GM19043 (cell line): ENCODE measurements at regions not wholly inside any gene's neighbourhood (a gene's known extent, or its start where the extent isn't known, plus 50 kb on each side); places are given as distances from the start of the nearest gene placed in this dataset.
"Not testable (repeated sequence)": the region's sequence is repeated elsewhere in the genome, so short reads cannot be mapped to it uniquely, and the experiment has no call there.

Experiments used
- ATAC-seq: cut with Tn5 transposase; IDR thresholded peaks from one replicate; pipeline ENCODE4 v1.9.1; 2021; ENCODE audit warnings: low read depth; ENCODE audit not compliant: unreplicated experiment

DNA sequence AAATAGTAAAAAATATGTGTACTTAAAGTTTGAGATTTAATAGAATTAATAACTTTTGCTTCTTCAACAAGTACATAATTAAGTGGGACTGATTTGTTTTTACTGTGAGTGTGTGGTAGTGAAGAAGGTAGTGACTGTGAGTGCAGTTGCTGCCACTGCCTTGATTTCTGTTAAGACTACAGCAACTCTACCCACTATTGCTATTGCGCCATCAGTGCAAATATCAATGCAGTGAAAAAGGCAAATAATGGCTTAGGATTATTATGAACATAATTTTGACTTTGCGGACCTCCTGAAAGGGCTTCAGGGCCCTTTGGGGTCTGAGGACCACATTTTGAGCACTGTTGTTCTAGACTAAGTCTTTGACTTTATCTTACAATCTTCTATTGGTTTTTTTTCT, 112.0 kb upstream of the PITX1 start:
- no peak for ATAC-seq

DNA sequence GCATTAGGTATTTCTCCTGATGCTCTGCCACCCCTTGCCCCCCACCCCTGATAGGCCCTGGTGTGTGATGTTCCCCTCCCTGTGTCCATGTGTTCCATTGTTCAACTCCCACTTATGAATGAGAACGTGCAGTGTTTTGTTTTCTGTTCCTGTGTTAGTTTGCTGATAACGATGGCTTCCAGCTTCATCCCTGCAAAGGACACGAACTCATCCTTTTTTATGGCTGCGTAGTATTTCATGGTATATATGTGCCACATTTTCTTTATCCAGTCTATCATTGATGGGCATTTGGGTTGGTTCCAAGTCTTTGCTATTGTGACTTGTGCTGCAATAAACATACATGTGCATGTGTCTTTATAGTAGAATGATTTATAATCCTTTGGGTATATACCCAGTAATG, 109.7 kb upstream of the PITX1 start:
- ATAC-seq = not testable (repeated sequence)

- no peak for ATAC-seq
Measured at GRCh38 chr5:135141303-135142268, 107.6 kb upstream of the PITX1 start.

DNA sequence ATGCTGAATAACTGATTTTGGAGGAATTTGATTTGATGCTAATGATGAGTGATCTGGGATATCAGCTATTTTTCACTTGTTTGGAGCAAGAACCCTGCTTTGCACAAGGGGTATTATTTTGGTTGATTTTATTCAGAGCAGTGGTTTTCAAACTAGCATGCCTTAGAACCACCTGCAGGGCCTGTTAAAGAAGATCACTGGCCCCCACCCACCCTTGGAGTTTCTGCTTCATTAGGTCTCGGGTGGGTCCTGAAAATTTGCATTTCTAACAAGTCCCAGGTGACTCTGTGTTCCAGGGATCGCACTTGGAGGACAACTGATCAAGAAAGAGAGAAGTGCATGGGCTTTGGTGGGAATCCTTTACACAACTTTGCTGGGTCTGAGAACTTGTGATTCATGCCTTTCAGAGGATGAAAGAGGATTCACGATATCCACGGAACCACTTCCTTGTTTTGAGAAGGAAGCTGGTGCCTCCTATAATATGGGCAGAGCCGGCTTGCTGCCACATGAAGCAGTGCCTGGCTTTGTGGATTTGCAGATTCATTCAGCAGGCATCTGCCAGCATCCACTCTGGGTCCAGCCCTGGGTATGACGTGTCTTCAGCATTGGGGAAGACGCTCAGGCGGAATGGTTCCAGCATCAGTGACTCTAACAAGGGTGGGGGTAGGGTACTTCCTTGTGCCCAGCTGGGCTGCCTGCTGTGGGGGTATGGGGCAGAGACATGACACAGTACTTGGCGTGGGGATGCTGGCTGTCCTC, 106.6 kb upstream of the PITX1 start:
- no peak for ATAC-seq

DNA sequence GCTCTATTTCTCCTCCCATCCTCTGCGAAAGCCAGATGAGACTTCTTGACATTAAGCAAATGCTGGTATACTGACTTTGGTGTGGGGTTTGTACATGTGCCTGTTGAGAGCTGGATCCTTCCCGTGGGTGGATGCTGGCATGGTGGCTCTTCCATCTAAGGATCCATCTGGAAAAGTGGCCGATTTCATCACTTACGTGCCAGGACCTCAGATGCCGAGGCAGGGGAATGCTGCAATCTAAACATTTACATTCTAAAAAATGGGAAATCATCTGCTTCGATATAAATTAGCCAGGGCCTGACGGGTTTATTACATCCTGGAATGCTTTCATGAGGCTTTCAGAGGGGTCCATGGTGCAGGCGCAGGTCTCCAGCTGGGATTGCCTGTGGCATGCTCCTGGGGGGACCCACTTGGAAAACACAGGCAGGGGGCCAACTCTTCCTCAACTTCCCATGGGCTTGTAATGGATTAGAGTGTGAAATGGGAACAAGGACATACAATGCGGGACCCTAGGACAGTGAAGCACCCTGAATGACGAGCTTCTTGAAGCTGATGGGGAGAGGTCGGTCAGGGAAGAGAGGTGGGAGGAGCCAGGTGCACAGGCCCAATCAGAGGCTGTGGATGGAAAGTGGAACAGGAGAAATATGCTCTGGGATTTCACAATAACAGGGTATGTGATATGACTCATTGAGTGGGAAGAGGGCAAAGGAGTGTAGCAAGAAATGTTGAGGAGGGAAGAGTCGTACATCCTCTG, 105.5 kb upstream of the PITX1 start:
- ATAC-seq = no peak

DNA sequence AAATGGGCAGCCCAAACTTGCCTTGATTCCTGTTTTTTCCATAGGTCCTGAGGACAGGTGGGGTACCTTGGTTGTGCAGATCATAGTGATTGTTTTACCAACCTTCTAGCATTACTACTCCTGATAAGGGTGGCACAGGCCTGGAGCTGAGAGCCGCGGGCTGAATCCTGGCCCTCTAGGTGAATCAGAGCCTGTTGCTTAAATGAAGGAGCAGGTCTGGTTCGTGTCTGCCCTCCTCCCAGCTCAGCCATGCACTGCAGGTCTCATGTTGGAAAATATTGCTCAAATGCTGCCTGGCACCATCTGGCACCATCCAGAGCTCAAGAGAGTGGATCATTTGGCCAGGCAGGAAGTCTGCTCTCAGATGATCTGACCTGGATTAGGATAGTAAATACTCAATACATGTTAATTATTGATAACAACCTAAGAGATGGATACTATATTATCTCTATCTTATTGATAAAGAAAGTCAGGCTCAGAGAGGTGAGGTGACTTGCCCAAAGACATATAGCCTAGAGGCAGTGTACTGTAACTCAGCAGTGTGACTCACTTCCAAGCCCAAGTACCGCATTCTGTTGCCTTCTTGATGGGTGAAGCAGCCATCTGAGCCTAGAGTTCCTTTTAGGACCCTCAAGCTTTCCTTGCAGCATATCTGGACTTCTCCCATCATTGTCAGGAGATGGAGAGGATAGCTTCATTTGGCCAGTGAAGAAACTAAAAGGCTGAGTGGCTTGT, 104.3 kb upstream of the PITX1 start:
- no peak for ATAC-seq

GRCh38 chr5:135137146-135137915, 103.3 kb upstream of the PITX1 start:
- ATAC-seq = no peak

DNA sequence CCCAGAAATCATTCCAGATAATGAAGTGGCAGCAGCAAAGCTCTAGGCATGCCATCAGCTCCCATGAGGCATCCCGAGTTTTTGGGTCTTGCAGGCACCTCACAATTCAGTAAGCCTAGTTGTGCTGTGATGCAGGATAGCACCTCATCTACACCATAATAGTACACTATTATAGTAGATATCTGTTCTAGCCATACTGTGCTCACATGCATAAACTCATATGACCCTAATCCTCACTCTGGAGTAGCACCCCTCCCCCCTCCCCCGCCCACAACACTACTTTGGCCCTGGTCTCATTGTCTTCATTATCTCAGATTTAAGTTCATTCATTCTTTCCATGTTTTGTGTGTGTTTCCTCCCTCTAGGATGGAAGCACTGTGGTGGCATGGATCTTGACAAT, 102.5 kb upstream of the PITX1 start:
- ATAC-seq = no peak

DNA sequence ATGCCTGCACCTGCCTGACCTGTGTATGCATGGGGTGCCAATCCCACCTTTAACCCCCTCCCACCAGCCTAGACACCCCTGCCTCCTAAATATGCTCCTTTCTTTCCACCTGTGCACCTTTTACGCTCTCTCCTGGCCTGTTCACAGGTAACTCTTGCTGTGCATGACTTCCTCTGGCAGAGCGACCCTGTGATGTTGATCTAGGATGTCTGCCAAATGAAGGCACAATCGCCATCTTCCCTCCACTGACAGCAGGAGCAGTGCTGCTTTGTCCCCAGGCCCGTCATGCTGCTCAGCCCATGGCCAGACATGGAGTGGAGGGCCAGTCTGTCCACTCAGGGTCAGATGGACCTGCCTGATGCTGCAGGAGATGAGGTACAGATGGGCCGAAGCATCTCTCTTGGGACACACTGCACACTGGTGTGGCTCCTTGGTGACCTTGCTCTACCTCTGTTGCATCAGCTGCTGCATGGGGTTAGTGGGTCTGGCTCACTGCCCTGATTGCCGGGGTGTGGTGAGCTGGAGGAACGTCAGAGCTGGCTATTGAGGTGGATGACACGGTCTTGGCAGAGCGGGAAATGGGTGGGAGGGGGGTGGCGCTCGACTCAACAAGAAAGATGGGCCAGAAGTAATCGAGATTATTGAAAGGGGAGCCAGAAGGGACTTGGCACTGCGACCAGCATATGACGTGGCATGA, 101.7 kb upstream of the PITX1 start:
- ATAC-seq = no peak

- no peak for ATAC-seq
Measured at GRCh38 chr5:135134691-135135381, 100.8 kb upstream of the PITX1 start.

- ATAC-seq = no peak
Measured at GRCh38 chr5:135133698-135134515, 99.9 kb upstream of the PITX1 start.

DNA sequence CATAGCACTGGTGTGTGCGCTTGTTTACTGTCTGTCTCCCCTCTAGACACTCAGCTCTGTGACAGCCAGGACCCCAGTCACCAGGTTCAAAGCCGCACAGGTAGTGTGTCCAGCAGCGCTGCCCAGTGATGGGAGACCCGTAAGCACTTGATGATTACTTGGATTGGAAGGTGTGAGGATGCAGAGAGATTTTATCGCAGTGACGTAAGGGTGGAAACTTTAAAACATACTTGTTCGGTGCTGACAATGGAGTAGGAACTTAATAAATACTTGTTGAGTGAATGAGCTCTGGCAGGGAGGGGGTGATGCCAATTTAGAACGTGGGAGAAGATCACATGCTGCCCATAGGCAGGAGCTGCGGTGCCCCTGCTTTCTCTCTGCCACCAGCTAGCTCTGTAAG, 99.2 kb upstream of the PITX1 start:
- no peak for ATAC-seq

- ATAC-seq = no peak
Measured at GRCh38 chr5:135131801-135132680, 98.0 kb upstream of the PITX1 start.

DNA sequence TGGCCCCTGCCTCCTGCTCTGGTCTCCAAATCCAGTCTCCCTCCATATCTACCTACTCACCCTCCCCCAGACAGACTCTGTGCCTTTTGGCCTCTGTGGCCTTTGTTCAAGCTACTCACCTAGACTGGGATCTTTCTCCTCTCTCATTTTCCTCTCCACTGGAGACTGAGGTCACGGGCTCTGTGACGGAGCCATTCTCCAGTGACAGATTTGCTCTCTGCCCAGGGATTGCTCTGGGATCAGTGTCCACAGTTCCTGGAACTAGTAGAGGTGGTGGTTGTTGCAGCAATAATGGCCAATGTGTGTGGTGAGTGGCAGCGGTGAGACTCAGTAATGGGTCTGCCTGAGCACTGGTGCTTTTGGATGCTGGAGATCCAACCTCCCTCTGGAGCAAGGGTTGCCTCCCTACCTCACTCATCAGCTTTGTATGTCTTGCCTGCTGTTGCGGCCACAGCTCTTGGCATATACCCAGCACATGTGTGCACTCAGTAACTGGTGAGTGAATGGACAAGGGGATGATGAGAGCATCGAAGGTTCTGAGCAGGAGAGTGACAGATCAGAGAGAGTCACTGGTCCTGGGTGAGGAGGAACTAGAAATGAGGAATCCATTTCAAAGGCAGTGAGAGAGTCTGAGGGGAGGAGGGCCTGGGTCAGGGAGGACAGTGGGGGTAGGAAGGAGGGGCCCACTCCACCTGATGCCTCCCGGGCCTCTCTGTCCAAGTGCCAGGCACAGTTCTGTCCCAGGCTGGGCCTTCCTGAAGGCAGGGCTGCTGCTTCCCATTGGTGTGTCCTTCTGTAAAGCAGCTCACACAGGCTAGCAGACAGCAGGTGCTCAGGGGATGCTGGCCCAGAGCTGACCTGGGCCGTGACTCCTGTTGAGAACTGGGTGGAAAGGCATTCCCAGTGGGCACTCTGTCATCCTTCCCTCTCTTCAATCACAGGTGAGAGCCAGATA, 96.5 kb upstream of the PITX1 start:
- ATAC-seq = no peak

GRCh38 chr5:135129307-135129706, 95.3 kb upstream of the PITX1 start:
- ATAC-seq = no peak

DNA sequence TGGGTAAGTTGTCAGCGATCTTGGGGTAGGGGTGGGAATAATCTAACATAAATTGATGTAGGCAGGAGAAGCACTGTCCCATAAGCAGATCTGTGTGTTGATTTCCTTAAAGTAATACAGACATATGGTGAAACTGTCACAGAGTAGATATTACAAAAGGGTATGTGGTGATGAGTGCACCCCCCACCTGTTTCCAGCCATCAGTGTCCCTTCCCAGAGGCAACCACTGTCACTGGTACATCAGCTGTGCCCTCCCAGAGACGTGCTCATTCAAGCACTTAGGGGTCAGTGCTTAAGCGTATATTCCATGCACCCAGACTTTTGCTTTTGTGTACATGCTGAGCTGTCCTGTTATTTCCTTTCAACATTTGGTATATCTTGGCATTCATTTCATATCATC, 94.3 kb upstream of the PITX1 start:
- no peak for ATAC-seq
